Heart right ventricle (tissue), 16 donors: ENCODE measurements at regions not wholly inside any gene's neighbourhood (a gene's known extent, or its start where the extent isn't known, plus 50 kb on each side); places are given as distances from the start of the nearest gene placed in this dataset.

Experiments
- ATAC-seq, 8 donors: fragments of 200-7000 bp; cut with Tn5 transposase; one replicate each; pipeline ENCODE4 v1.9.1; 2020; ENCODE audit warnings: mild to moderate bottlenecking in 8 of 8, moderate library complexity in 8 of 8, moderate number of reproducible peaks in 1 of 8
- DNase-seq, 2 donors: peaks; one replicate each; pipeline ENCODE4 v3.0.0-alpha.2; 2020
- H3K27ac ChIP-seq, 10 donors: fragments of 200-600 bp; sonication (generic) in 2 of 10; one replicate each; pipeline versions ENCODE4 v1.5.0 to v1.8.0; 2020 to 2022; ENCODE audit warnings: mild to moderate bottlenecking in 3 of 10
- H3K27me3 ChIP-seq, 7 donors: fragments of 200-600 bp; one replicate each; pipeline ENCODE4 v1.8.0; 2021 to 2022; ENCODE audit warnings: mild to moderate bottlenecking in 2 of 7
- H3K36me3 ChIP-seq, 9 donors: fragments of 200-600 bp; sonication (generic) in 1 of 9; one replicate each; pipeline versions ENCODE4 v1.5.0 to v1.8.0; 2020 to 2022; ENCODE audit warnings: mild to moderate bottlenecking in 2 of 9
- H3K4me1 ChIP-seq, 9 donors: fragments of 200-600 bp; sonication (generic) in 1 of 9; one replicate each; pipeline versions ENCODE4 v1.5.0 to v1.8.0; 2020 to 2022; ENCODE audit warnings: mild to moderate bottlenecking in 4 of 9
- H3K4me3 ChIP-seq, 10 donors: fragments of 200-600 bp; sonication (generic) in 2 of 10; one replicate each; pipeline versions ENCODE4 v1.5.0 to v1.8.0; 2020 to 2022; ENCODE audit warnings: mild to moderate bottlenecking in 7 of 10, moderate library complexity in 2 of 10
- H3K9me3 ChIP-seq, 11 donors: fragments of 200-600 bp in 10 of 11; sonication (generic) in 2 of 11; one replicate each; pipeline versions ENCODE4 v1.5.0 to v1.8.0; 2013 to 2022; ENCODE audit warnings: mild to moderate bottlenecking in 2 of 11, control low read depth in 1 of 11, moderate library complexity in 1 of 11
- CTCF ChIP-seq, 9 donors: fragments of 200-600 bp; sonication (generic) in 2 of 9; IDR thresholded peaks; one replicate each; pipeline versions ENCODE4 v1.5.0 to v1.8.0; 2021 to 2022; ENCODE audit warnings: antibody characterized with exemption in 9 of 9, mild to moderate bottlenecking in 5 of 9, moderate library complexity in 1 of 9
- WGBS, 2 donors: extraction: QIAGEN DNeasy Blood & Tissue Kit; methylation state at CpG; one replicate each; pipeline ENCODE4 v1.1.7; 2013; ENCODE audit warnings: inconsistent platforms in 1 of 2; 5-methylcytosine and 5-hydroxymethylcytosine counted together
- intact Hi-C, 10 donors: fragments of 100-400 bp; cut with DNase I; formaldehyde crosslinking; loops; one replicate each; pipeline versions ENCODE4 v1.11.1 to v1.14.2; 2022
- donor health status: Arrhythmogenic right ventricular cardiomyopathy.
- donor health status: ischemic (EF 13 %, LVEDD 7.1; RV severe dilation, severe dysfunction).
- donor health status: healthy with polysubstance abuse.
- donor health status: DM: no; HTN: yes; CAD: no.
- donor health status: DM: no; HTN: no; CAD: no.
- donor health status: ischemic (EF 25% LVEDD 6.9; RV normal size, moderate dysfunction).
- donor health status: ischemic (EF 25% LVEDD 5.7; RV mildly dilated, moderate dysfunction).
- donor health status: healthy.
- donor health status: DM: yes; HTN: yes; CAD: no.
- donor health status: Ischemic cardiomyopathy.
- donor health status: ischemic (EF 35%, LVEDD 5.7; RV mildly dilated, moderate dysfunction).
- donor health status: nonischemic (EF 11% LVEDD 7.7; RV severe dilation, severe dysfunction).
- donor health status: DM: yes; HTN: yes; CAD: no.
- donor health status: PGD.
- donor health status: ischemic (EF 29% LVEDD 5.4; RV normal size, mild dysfunction).
- donor health status: nonischemic (EF 23%, LVEDD 6.1; RV moderate dilation, normal function).

GRCh38 chr18:78926243-78926615 is 53.4 kb upstream of the SALL3 start:
- intact Hi-C loops = no loop called here
- TF ChIP-seq CTCF (IDR thresholded peaks at IDR 0.05) = no peak
- H3K27ac ChIP-seq = no peak overlapping the region
- H3K36me3 ChIP-seq = no peaks in the 10 kb centered on the region
- H3K4me3 ChIP-seq = no peak overlapping the region
- peaks cover 0 to 16% (median 4%) of the 10 kb centered on the region in 7 donors for H3K27me3 ChIP-seq
- no peaks in the 10 kb centered on the region for H3K4me1 ChIP-seq
- 92 to 93% methylated on average over 12 of the region's 12 CpGs for WGBS, 2 donors
- no peak for DNase-seq
- H3K9me3 ChIP-seq = peaks cover 0 to 4% (median 0%) of the 10 kb centered on the region in 11 donors
- ATAC-seq = no peak

DNA sequence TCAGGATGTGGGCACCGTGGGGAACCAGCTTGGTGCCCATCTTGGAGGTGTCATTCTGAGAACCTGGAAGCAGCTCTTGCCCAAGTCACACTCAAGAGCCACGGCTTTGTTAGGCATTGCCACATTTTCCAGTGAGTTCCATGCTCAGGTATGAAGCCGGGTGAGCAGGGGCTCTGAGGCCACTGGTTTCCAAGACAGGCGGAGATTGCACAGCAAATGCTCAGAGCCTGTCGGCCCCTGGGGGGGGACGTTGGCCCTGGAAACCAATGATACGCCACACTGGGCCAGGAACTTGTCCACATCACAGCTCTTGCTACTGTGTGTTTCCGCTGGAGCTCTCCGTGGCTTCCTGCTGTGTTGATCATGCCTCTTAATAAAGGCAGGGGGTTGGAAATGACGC is 52.5 kb upstream of the SALL3 start:
- intact Hi-C loops = no loop called here
- ATAC-seq = no peak
- no peak for TF ChIP-seq CTCF (IDR thresholded peaks at IDR 0.05)

DNA sequence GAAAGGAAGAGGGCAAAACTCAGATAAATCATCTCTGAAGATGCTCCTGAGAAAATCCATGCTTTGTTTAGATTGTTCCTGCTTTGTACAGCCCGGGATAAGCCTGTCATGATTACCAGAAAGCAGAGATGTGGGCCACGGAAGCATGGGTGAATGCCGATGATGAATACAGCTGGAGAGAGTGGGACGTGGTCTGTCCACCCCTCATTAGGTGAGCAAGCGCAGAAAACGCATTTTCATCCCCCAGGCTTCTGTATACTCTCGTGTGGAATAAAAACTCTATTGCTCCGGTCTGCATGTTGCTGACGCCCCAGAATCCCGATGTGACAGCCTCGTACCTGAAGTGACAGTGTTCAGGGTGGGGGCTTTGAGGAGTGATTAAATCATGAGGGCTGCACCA is 52.0 kb upstream of the SALL3 start:
- Histone ChIP-seq H3K27ac (no peak overlapping the region), H3K9me3 (peaks cover 0 to 4% (median 0%) of the 10 kb centered on the region in 11 donors), H3K4me3 (no peak overlapping the region), H3K4me1 (no peaks in the 10 kb centered on the region), H3K36me3 (no peaks in the 10 kb centered on the region), H3K27me3 (peaks cover 0 to 11% (median 6%) of the 10 kb centered on the region in 7 donors)
- WGBS, 2 donors = 86 to 91% methylated on average over 11 of the region's 11 CpGs
- TF ChIP-seq CTCF (IDR thresholded peaks at IDR 0.05) = no peak
- ATAC-seq (no peak), DNase-seq (no peak)
- intact Hi-C loops = no loop called here

More for the DNA sequence above, 52.5 kb upstream of the SALL3 start:
- Histone ChIP-seq H3K27me3 (peaks cover 0 to 11% (median 6%) of the 10 kb centered on the region in 7 donors), H3K36me3 (no peaks in the 10 kb centered on the region), H3K9me3 (peaks cover 0 to 4% (median 0%) of the 10 kb centered on the region in 11 donors), H3K4me3 (no peak overlapping the region), H3K4me1 (no peaks in the 10 kb centered on the region), H3K27ac (no peak overlapping the region)
- 72 to 76% methylated on average over 10 of the region's 10 CpGs for WGBS, 2 donors
- no peak for DNase-seq

- H3K9me3 ChIP-seq = peaks cover 0 to 4% (median 0%) of the 10 kb centered on the region in 11 donors
- 89 to 91% methylated on average over 16 of the region's 16 CpGs for WGBS, 2 donors
- no peaks in the 10 kb centered on the region for H3K36me3 ChIP-seq
- peaks cover 0 to 11% (median 2%) of the 10 kb centered on the region in 7 donors for H3K27me3 ChIP-seq
- intact Hi-C loops = no loop called here
- no peak for TF ChIP-seq CTCF (IDR thresholded peaks at IDR 0.05)
- DNase-seq (no peak), ATAC-seq (no peak)
- no peak overlapping the region for H3K27ac ChIP-seq
- no peaks in the 10 kb centered on the region for H3K4me1 ChIP-seq
- no peak overlapping the region for H3K4me3 ChIP-seq
Observed at GRCh38 chr18:78928076-78928475, 51.5 kb upstream of the SALL3 start.
